Activated CD4-positive, alpha-beta memory T cell treated with anti-CD3 and anti-CD28 coated beads for 36 hours (primary cell): ENCODE measurements at regions not wholly inside any gene's neighbourhood (a gene's known extent, or its start where the extent isn't known, plus 50 kb on each side); places are given as distances from the start of the nearest gene placed in this dataset.

Source experiments
- CTCF ChIA-PET: fragments of 350-600 bp; sonication (Branson Sonifier 250); formaldehyde crosslinking; loops from one replicate; lab custom pipeline; 2021; ENCODE audit warnings: antibody characterized with exemption, inconsistent platforms; lab: Charles Lee
- POLR2A ChIA-PET: fragments of 350-600 bp; sonication (Branson Sonifier 250); formaldehyde crosslinking; loops from one replicate; lab custom pipeline; 2021; ENCODE audit warnings: antibody characterized with exemption; lab: Charles Lee
- DNase-seq: peaks from one replicate; pipeline ENCODE4 v3.0.0-alpha.2; 2020
- H3K27ac Mint-ChIP-seq: one replicate; pipeline ENCODE4 v1.8.0; 2021; ENCODE audit warnings: mixed read lengths
- H3K27me3 Mint-ChIP-seq: one replicate; pipeline ENCODE4 v1.8.0; 2021; ENCODE audit warnings: mixed read lengths
- H3K36me3 Mint-ChIP-seq: one replicate; pipeline ENCODE4 v1.8.0; 2021; ENCODE audit warnings: mixed read lengths
- H3K4me1 Mint-ChIP-seq: one replicate; pipeline ENCODE4 v1.8.0; 2021; ENCODE audit warnings: low read depth, mixed read lengths
- H3K4me3 Mint-ChIP-seq: one replicate; pipeline ENCODE4 v1.8.0; 2021; ENCODE audit warnings: mild to moderate bottlenecking, mixed read lengths
- H3K9me3 Mint-ChIP-seq: one replicate; pipeline ENCODE4 v1.8.0; 2021; ENCODE audit warnings: mixed read lengths
- intact Hi-C: fragments of 100-400 bp; cut with micrococcal nuclease; formaldehyde crosslinking; loops from one replicate; pipeline ENCODE4 v1.15.1; 2023

GRCh38 chr4:25559508-25559907, 96.1 kb upstream of the SLC34A2 start:
- no peak for DNase-seq
- Mint-ChIP-seq H3K4me1 (no peaks in the 10 kb centered on the region), H3K4me3 (no peak overlapping the region), H3K27ac (no peak overlapping the region), H3K9me3 (no peaks in the 10 kb centered on the region), H3K27me3 (peaks cover 2% of the 10 kb centered on the region), H3K36me3 (no peaks in the 10 kb centered on the region)
- ChIA-PET CTCF (no interaction called here), POLR2A (no interaction called here)
- intact Hi-C loops, result no loop called here

- peaks cover 2% of the 10 kb centered on the region for H3K27me3 Mint-ChIP-seq
- CTCF ChIA-PET, result no interaction called here
- POLR2A ChIA-PET, result no interaction called here
- no peak overlapping the region for H3K4me3 Mint-ChIP-seq
- H3K9me3 Mint-ChIP-seq, result no peaks in the 10 kb centered on the region
- no peaks in the 10 kb centered on the region for H3K4me1 Mint-ChIP-seq
- intact Hi-C loops, result no loop called here
- H3K36me3 Mint-ChIP-seq, result no peaks in the 10 kb centered on the region
- DNase-seq, result no peak
- no peak overlapping the region for H3K27ac Mint-ChIP-seq
Measured at GRCh38 chr4:25560605-25561004, 95.0 kb upstream of the SLC34A2 start.

GRCh38 chr4:25563071-25563564, 92.5 kb upstream of the SLC34A2 start:
- no peak for DNase-seq
- peaks cover 5% of the 10 kb centered on the region for H3K27me3 Mint-ChIP-seq
- H3K9me3 Mint-ChIP-seq, result no peaks in the 10 kb centered on the region
- CTCF ChIA-PET, result no interaction called here
- POLR2A ChIA-PET, result no interaction called here
- no peak overlapping the region for H3K27ac Mint-ChIP-seq
- H3K4me1 Mint-ChIP-seq, result no peaks in the 10 kb centered on the region
- no peak overlapping the region for H3K4me3 Mint-ChIP-seq
- intact Hi-C loops, result no loop called here
- no peaks in the 10 kb centered on the region for H3K36me3 Mint-ChIP-seq

GRCh38 chr4:25564836-25565235, 90.8 kb upstream of the SLC34A2 start:
- H3K27ac Mint-ChIP-seq, result no peak overlapping the region
- peaks cover 5% of the 10 kb centered on the region for H3K27me3 Mint-ChIP-seq
- intact Hi-C loops, result no loop called here

GRCh38 chr4:25567253-25567652, 88.4 kb upstream of the SLC34A2 start:
- no peak for DNase-seq
- Mint-ChIP-seq H3K27ac (no peak overlapping the region), H3K9me3 (no peaks in the 10 kb centered on the region), H3K36me3 (no peaks in the 10 kb centered on the region), H3K4me1 (no peaks in the 10 kb centered on the region), H3K27me3 (peaks cover 5% of the 10 kb centered on the region), H3K4me3 (no peak overlapping the region)
- CTCF ChIA-PET, result interaction anchor here (0.6 kb wide), 1 partner anchor 249 kb away, joined by 4 read pairs; no protein-coding TSS in a partner anchor
- POLR2A ChIA-PET, result no interaction called here
- intact Hi-C loops, result no loop called here

More at GRCh38 chr4:25564836-25565235, 90.8 kb upstream of the SLC34A2 start:
- DNase-seq, result no peak
- Mint-ChIP-seq H3K36me3 (no peaks in the 10 kb centered on the region), H3K4me1 (no peaks in the 10 kb centered on the region), H3K4me3 (no peak overlapping the region), H3K9me3 (no peaks in the 10 kb centered on the region)
- CTCF ChIA-PET, result interaction anchor here (1.1 kb wide), 1 partner anchor 11 kb away, joined by 3 read pairs; no protein-coding TSS in a partner anchor
- POLR2A ChIA-PET, result no interaction called here

- Mint-ChIP-seq H3K4me1 (no peaks in the 10 kb centered on the region), H3K4me3 (no peak overlapping the region), H3K27me3 (peaks cover 5% of the 10 kb centered on the region), H3K27ac (no peak overlapping the region), H3K36me3 (no peaks in the 10 kb centered on the region), H3K9me3 (no peaks in the 10 kb centered on the region)
- POLR2A ChIA-PET, result no interaction called here
- CTCF ChIA-PET, result no interaction called here
- no peak for DNase-seq
- intact Hi-C loops, result no loop called here
Measured at GRCh38 chr4:25569716-25570115, 85.9 kb upstream of the SLC34A2 start.

- POLR2A ChIA-PET, result no interaction called here
- no peak for DNase-seq
- Mint-ChIP-seq H3K9me3 (no peaks in the 10 kb centered on the region), H3K4me1 (no peaks in the 10 kb centered on the region), H3K27me3 (no peaks in the 10 kb centered on the region), H3K4me3 (no peak overlapping the region), H3K36me3 (no peaks in the 10 kb centered on the region), H3K27ac (no peak overlapping the region)
- intact Hi-C loops, result no loop called here
- CTCF ChIA-PET, result no interaction called here
Measured at GRCh38 chr4:25575611-25576010, 80.0 kb upstream of the SLC34A2 start.

- H3K27me3 Mint-ChIP-seq, result no peaks in the 10 kb centered on the region
- CTCF ChIA-PET, result no interaction called here
- intact Hi-C loops, result no loop called here
- DNase-seq, result no peak
- H3K27ac Mint-ChIP-seq, result no peak overlapping the region
- POLR2A ChIA-PET, result no interaction called here
- H3K4me3 Mint-ChIP-seq, result no peak overlapping the region
- no peaks in the 10 kb centered on the region for H3K36me3 Mint-ChIP-seq
- H3K4me1 Mint-ChIP-seq, result no peaks in the 10 kb centered on the region
- H3K9me3 Mint-ChIP-seq, result no peaks in the 10 kb centered on the region
Measured at GRCh38 chr4:25578432-25578831, 77.2 kb upstream of the SLC34A2 start.

- H3K4me3 Mint-ChIP-seq, result no peak overlapping the region
- intact Hi-C loops, result no loop called here
- H3K27me3 Mint-ChIP-seq, result no peaks in the 10 kb centered on the region
- H3K4me1 Mint-ChIP-seq, result no peaks in the 10 kb centered on the region
- POLR2A ChIA-PET, result no interaction called here
- CTCF ChIA-PET, result no interaction called here
- no peaks in the 10 kb centered on the region for H3K36me3 Mint-ChIP-seq
- DNase-seq, result no peak
- H3K9me3 Mint-ChIP-seq, result no peaks in the 10 kb centered on the region
- no peak overlapping the region for H3K27ac Mint-ChIP-seq
Measured at GRCh38 chr4:25580633-25581467, 74.8 kb upstream of the SLC34A2 start.

GRCh38 chr4:25585901-25586523, 69.6 kb upstream of the SLC34A2 start:
- no peak overlapping the region for H3K27ac Mint-ChIP-seq
- POLR2A ChIA-PET, result no interaction called here
- intact Hi-C loops, result no loop called here
- no peaks in the 10 kb centered on the region for H3K36me3 Mint-ChIP-seq
- no peaks in the 10 kb centered on the region for H3K27me3 Mint-ChIP-seq
- H3K9me3 Mint-ChIP-seq, result no peaks in the 10 kb centered on the region
- no peaks in the 10 kb centered on the region for H3K4me1 Mint-ChIP-seq
- DNase-seq, result no peak
- CTCF ChIA-PET, result no interaction called here
- H3K4me3 Mint-ChIP-seq, result no peak overlapping the region

GRCh38 chr4:25588206-25588605, 67.4 kb upstream of the SLC34A2 start:
- no peaks in the 10 kb centered on the region for H3K27me3 Mint-ChIP-seq
- no peaks in the 10 kb centered on the region for H3K4me1 Mint-ChIP-seq
- H3K4me3 Mint-ChIP-seq, result no peak overlapping the region
- no peaks in the 10 kb centered on the region for H3K9me3 Mint-ChIP-seq
- POLR2A ChIA-PET, result no interaction called here
- intact Hi-C loops, result no loop called here
- H3K27ac Mint-ChIP-seq, result no peak overlapping the region
- DNase-seq, result no peak
- CTCF ChIA-PET, result no interaction called here
- H3K36me3 Mint-ChIP-seq, result no peaks in the 10 kb centered on the region

GRCh38 chr4:25590171-25590570, 65.5 kb upstream of the SLC34A2 start:
- ChIA-PET CTCF (no interaction called here), POLR2A (no interaction called here)
- no peak overlapping the region for H3K27ac Mint-ChIP-seq
- intact Hi-C loops, result no loop called here
- H3K36me3 Mint-ChIP-seq, result no peaks in the 10 kb centered on the region
- H3K27me3 Mint-ChIP-seq, result no peaks in the 10 kb centered on the region
- no peak overlapping the region for H3K4me3 Mint-ChIP-seq
- no peak for DNase-seq
- no peaks in the 10 kb centered on the region for H3K9me3 Mint-ChIP-seq
- H3K4me1 Mint-ChIP-seq, result no peaks in the 10 kb centered on the region
